ENCODE measurements at regions not wholly inside any gene's neighbourhood (a gene's known extent, or its start where the extent isn't known, plus 50 kb on each side); places are given as distances from the start of the nearest gene placed in this dataset.
"Not testable (repeated sequence)": the region's sequence is repeated elsewhere in the genome, so short reads cannot be mapped to it uniquely, and the experiment has no call there.

DNA sequence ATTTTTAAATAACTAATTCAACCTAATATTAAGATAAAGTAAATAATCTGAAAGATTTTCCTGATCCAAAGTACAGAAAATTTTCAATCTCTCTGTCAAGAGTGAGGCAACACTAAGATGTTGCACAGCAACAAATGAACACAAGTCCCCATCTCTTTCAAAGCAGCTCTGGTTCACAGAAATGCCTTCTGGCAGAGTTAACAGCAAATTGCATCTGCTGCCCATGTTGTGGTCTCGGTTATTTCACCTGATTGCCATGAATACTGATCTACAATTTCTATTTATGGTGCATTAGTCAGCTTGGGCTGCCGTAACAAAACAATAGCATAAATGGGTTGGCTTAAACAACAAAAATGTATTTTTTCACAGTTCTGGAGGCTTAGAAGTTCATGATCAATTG is 167.3 kb downstream of the BCHE start:
- no peak overlapping the region for H3K27ac ChIP-seq
- TF ChIP-seq, protein P1, sequence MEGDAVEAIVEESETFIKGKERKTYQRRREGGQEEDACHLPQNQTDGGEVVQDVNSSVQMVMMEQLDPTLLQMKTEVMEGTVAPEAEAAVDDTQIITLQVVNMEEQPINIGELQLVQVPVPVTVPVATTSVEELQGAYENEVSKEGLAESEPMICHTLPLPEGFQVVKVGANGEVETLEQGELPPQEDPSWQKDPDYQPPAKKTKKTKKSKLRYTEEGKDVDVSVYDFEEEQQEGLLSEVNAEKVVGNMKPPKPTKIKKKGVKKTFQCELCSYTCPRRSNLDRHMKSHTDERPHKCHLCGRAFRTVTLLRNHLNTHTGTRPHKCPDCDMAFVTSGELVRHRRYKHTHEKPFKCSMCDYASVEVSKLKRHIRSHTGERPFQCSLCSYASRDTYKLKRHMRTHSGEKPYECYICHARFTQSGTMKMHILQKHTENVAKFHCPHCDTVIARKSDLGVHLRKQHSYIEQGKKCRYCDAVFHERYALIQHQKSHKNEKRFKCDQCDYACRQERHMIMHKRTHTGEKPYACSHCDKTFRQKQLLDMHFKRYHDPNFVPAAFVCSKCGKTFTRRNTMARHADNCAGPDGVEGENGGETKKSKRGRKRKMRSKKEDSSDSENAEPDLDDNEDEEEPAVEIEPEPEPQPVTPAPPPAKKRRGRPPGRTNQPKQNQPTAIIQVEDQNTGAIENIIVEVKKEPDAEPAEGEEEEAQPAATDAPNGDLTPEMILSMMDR (IDR thresholded peaks at IDR 0.05): no peak
- TF ChIP-seq ZFX (IDR thresholded peaks at IDR 0.05; ENCODE audit: borderline replicate concordance): no peak

DNA sequence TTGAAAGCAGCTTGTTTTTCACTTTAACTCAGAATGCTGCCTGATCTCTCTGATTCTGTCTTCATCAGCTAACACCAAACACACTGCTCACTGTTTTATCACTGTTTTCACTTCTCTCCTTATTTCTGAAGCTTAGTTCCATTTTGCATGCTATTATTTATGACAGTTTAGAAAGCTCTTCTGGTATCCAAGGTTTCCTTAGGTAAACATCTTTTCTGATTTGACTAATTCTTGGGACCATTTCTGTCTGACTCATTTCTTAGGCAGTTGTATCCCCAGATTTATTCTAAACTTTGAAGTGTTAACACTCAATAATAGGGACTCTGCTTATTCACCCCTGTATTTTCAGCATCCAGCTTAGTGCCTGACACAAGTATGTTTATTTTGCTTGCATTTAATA is 167.7 kb downstream of the BCHE start:
- H3K27ac ChIP-seq: no peak overlapping the region
- no peak for TF ChIP-seq ZFX (IDR thresholded peaks at IDR 0.05; ENCODE audit: borderline replicate concordance)
- TF ChIP-seq, protein P1 (IDR thresholded peaks at IDR 0.05): no peak

DNA sequence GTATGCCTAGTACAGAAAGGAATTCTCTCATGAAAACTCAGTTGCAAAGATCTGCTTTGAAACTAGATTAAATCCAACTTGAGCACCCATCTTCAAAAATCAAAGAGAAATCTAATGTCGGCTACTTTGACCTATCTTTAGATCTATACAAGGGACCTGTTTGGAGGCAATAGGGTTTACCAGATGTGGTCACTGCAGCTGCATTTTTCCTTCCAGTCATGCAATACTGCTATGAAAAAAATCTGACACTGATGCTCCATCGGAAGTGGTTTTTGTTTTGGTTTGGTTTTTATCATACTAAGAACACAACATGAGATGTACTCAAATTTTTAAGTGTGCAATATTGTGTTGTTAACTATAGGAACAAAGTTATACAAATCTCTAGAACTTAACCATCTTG is 169.5 kb downstream of the BCHE start:
- TF ChIP-seq, protein P1 (IDR thresholded peaks at IDR 0.05): no peak
- H3K27ac ChIP-seq: no peak overlapping the region

DNA sequence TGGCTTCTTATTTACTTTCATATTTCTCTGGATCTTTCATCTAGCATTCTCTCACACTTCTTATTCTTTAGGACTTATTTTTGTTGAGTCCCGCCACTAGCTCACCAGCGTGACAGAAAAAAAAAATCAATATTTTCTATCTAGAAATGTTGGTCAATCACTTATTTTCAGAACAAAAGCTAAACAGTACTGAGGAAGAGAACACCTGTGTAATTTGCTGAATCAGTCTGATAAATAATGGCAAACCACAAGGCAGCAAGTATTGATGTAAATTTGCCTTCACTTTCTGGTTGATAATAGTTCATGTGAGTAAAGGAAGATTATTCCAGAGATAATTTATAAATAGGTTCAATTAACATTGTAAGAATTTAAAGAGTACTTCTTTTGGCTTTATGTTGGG is 179.2 kb downstream of the BCHE start:
- H3K27ac ChIP-seq: no peak overlapping the region
- TF ChIP-seq, protein P1 (IDR thresholded peaks at IDR 0.05): no peak
- TF ChIP-seq ZFX (IDR thresholded peaks at IDR 0.05; ENCODE audit: borderline replicate concordance): no peak

DNA sequence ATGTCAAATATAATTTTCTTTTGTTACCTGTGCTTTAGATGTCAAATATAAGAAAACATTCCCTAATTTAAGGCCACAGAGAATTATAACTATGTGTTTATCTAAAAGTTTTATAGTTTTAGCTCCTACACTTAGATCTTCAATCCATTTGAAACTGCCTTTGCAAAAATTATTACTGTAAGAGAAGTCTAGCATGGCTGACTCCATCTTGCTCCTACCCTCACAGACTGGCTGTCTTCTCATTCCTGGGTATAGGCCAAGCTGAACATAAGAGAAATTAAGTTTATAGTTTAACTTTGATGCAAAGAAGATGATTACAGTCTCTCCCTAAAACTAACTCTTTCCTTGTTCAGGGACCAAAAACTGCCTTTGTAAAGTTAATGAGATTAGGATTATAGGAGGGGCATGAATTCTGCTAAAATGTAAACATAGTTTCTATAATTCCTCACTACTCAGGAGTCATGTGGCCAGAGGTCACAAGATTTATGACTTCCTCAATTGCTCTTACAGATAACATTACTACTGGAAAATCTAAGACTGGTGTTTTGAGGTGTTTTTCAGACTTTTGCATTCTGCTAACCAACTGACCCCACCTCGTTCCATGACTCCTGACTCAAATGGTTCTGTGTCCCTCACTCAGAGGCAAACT is 184.0 kb downstream of the BCHE start:
- TF ChIP-seq, protein P1 (IDR thresholded peaks at IDR 0.05): no peak
- no peak for TF ChIP-seq ZFX (IDR thresholded peaks at IDR 0.05; ENCODE audit: borderline replicate concordance)
- H3K27ac ChIP-seq: no peak overlapping the region

DNA sequence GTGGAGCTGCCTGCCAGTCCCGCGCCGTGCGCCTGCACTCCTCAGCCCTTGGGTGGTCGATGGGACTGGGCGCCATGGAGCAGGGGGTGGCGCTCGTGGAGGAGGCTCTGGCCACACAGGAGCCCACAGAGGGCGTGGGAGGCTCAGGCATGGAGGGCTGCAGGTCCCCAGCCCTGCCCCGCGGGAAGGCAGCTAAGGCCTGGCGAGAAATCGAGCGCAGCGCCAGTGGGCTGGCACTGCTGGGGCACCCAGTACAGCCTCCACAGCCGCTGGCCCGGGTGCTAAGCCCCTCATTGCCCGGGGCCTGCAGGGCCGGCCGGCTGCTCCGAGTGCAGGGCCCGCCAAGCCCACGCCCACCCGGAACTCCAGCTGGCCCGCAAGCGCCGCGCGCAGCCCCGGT is 187.9 kb downstream of the BCHE start:
- H3K27ac ChIP-seq: not testable (repeated sequence)

DNA sequence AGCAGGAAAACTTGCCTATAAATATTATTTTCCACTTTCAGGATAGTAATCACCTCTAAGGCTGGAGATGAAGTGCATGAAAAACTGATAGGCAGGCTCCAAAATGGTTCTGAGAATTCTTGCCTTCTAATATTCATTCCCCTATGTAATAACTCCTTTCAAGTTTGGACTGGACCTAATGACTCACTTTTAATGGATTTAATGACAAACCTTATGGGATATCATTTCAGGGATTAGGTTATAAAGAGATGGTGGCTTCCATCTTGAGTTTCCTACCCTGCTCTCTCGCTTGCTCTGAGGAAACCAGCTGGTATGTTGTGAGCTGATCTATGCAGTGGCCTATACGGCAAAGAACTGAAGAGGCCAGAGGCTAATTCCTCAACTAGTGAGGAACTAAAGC is 192.0 kb downstream of the BCHE start:
- no peak for TF ChIP-seq ZFX (IDR thresholded peaks at IDR 0.05; ENCODE audit: borderline replicate concordance)
- TF ChIP-seq, protein P1 (IDR thresholded peaks at IDR 0.05): no peak
- no peak overlapping the region for H3K27ac ChIP-seq

DNA sequence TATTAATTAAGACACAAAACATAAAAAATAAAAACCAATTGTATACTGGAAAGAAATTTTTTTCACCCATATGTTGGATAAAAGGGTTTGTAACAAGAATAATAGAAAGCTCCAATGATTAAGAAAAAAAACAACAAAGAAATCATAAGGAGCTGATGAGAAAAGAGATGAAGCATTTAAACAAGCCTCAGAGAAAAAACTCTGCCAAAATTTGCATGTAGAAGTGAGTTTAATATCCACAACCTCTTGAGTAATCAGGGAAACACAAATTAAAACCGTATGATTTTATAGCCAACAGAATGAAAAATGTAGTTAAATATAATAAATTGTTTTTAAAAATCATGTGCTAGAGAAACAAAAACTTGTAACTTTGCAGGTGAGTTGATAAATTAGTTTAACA is 192.9 kb downstream of the BCHE start:
- no peak overlapping the region for H3K27ac ChIP-seq
- TF ChIP-seq ZFX (IDR thresholded peaks at IDR 0.05; ENCODE audit: borderline replicate concordance): no peak
- TF ChIP-seq, protein P1 (IDR thresholded peaks at IDR 0.05): no peak

Measured in 22Rv1 (cell line).